ENCODE measurements at regions not wholly inside any gene's neighbourhood (a gene's known extent, or its start where the extent isn't known, plus 50 kb on each side); places are given as distances from the start of the nearest gene placed in this dataset.

DNA sequence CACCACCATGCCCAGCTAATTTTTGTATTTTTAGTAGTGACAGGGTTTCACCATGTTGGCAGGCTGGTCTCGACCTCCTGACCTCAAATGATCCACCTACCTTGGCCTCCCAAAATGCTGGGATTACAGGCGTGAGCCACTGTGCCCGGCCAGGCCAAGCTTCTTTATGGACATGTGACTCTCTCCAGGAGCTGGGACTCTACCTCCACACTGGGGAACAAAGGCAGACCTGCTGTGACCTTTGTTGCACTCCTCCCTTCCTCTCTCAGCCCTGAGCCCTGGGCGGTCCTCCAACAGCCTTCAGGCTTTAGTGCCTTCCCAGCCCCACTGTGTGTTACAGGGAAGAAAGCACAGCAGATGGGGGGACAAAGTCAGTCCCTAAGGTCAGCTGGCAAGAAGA is 55.0 kb upstream of the DUSP5 start:
- TF ChIP-seq, protein P1, sequence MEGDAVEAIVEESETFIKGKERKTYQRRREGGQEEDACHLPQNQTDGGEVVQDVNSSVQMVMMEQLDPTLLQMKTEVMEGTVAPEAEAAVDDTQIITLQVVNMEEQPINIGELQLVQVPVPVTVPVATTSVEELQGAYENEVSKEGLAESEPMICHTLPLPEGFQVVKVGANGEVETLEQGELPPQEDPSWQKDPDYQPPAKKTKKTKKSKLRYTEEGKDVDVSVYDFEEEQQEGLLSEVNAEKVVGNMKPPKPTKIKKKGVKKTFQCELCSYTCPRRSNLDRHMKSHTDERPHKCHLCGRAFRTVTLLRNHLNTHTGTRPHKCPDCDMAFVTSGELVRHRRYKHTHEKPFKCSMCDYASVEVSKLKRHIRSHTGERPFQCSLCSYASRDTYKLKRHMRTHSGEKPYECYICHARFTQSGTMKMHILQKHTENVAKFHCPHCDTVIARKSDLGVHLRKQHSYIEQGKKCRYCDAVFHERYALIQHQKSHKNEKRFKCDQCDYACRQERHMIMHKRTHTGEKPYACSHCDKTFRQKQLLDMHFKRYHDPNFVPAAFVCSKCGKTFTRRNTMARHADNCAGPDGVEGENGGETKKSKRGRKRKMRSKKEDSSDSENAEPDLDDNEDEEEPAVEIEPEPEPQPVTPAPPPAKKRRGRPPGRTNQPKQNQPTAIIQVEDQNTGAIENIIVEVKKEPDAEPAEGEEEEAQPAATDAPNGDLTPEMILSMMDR (IDR thresholded peaks at IDR 0.05): no peak
- TF ChIP-seq POLR2A (IDR thresholded peaks at IDR 0.05) (no peak), POLR2AphosphoS5 (IDR thresholded peaks at IDR 0.05) (no peak), EP300 (IDR thresholded peaks at IDR 0.05; ENCODE audit: low read depth) (no peak)
